ENCODE measurements at regions not wholly inside any gene's neighbourhood (a gene's known extent, or its start where the extent isn't known, plus 50 kb on each side); places are given as distances from the start of the nearest gene placed in this dataset.

DNA sequence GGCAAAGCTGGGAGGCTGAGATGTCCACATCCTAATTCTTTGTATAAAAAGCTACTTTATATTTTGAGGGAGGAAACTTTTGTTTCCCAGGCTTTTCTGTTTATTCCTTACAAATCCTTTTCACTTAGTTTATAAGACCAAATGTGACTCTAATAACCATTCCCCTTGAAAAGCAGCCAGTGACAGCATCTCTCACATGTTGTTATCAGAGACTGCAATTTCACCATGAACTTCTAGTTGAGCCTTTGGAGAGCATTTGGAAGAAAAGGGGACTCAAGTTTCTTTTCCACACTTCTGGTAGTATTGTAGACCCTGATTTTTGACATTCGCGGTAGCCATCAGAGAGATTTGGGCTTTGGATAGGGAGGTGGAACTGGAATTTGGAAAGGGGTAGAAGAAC, 215.8 kb downstream of the RNF144B start:
- TF ChIP-seq, protein P1, sequence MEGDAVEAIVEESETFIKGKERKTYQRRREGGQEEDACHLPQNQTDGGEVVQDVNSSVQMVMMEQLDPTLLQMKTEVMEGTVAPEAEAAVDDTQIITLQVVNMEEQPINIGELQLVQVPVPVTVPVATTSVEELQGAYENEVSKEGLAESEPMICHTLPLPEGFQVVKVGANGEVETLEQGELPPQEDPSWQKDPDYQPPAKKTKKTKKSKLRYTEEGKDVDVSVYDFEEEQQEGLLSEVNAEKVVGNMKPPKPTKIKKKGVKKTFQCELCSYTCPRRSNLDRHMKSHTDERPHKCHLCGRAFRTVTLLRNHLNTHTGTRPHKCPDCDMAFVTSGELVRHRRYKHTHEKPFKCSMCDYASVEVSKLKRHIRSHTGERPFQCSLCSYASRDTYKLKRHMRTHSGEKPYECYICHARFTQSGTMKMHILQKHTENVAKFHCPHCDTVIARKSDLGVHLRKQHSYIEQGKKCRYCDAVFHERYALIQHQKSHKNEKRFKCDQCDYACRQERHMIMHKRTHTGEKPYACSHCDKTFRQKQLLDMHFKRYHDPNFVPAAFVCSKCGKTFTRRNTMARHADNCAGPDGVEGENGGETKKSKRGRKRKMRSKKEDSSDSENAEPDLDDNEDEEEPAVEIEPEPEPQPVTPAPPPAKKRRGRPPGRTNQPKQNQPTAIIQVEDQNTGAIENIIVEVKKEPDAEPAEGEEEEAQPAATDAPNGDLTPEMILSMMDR (IDR thresholded peaks at IDR 0.05; ENCODE audit: control extremely low read depth in 1 of 3, insufficient read depth in 1 of 3, low read depth in 1 of 3, low read length in 3 of 3), result no peak
- TF ChIP-seq POLR2AphosphoS5 (IDR thresholded peaks at IDR 0.05; ENCODE audit: low read depth, low read length), result no peak
- TF ChIP-seq KDM1A (IDR thresholded peaks at IDR 0.05; ENCODE audit: borderline replicate concordance, low read length), result no peak
- TF ChIP-seq ZNF274 (IDR thresholded peaks at IDR 0.05; ENCODE audit: borderline replicate concordance, extremely low read depth, low read length), result no peak
- no peak for TF ChIP-seq GTF2F1 (IDR thresholded peaks at IDR 0.05; ENCODE audit: borderline replicate concordance, low read depth, low read length)
- no peak for TF ChIP-seq HDAC2 (IDR thresholded peaks at IDR 0.05; ENCODE audit: borderline replicate concordance in 1 of 2, low read depth in 2 of 2, low read length in 2 of 2)
- TF ChIP-seq TAF7 (optimal IDR thresholded peaks at IDR 0.05; ENCODE audit: borderline replicate concordance, low read depth, low read length), result no peak
- TF ChIP-seq, protein P2, sequence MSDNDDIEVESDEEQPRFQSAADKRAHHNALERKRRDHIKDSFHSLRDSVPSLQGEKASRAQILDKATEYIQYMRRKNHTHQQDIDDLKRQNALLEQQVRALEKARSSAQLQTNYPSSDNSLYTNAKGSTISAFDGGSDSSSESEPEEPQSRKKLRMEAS (IDR thresholded peaks at IDR 0.05), result no peak

Data from H1 (cell line).